GM12865 (cell line): ENCODE measurements at regions not wholly inside any gene's neighbourhood (a gene's known extent, or its start where the extent isn't known, plus 50 kb on each side); places are given as distances from the start of the nearest gene placed in this dataset.

Source experiments
- DNase-seq: peaks from one replicate; pipeline ENCODE4 v3.0.0; 2010; ENCODE audit warnings: low read depth
- H3K4me3 ChIP-seq: 2 replicates; pipeline ENCODE4 v1.5.1; 2011; ENCODE audit warnings: mild to moderate bottlenecking, low read depth, low read length, control low read depth
- CTCF ChIP-seq: IDR thresholded peaks from 2 replicates; pipeline ENCODE4 v1.5.1; 2011; ENCODE audit warnings: low read length, control low read depth, low read depth, inconsistent platforms; ENCODE audit not compliant: insufficient read depth; ENCODE audit errors: missing control alignments

- DNase-seq: no peak
- no peak for TF ChIP-seq CTCF
- H3K4me3 ChIP-seq: no peak overlapping the region
Measured at GRCh38 chr13:103540382-103540765, 474.2 kb upstream of the SLC10A2 start.

- TF ChIP-seq CTCF: no peak
- DNase-seq: no peak
- H3K4me3 ChIP-seq: no peak overlapping the region
Measured at GRCh38 chr13:103539721-103540381, 473.6 kb upstream of the SLC10A2 start.

- no peak for TF ChIP-seq CTCF
- DNase-seq: no peak
- H3K4me3 ChIP-seq: no peak overlapping the region
Measured at GRCh38 chr13:103539265-103539664, 473.0 kb upstream of the SLC10A2 start.

GRCh38 chr13:103537616-103538015 lies 471.4 kb upstream of the SLC10A2 start:
- TF ChIP-seq CTCF: no peak
- DNase-seq: no peak
- no peak overlapping the region for H3K4me3 ChIP-seq

- TF ChIP-seq CTCF: no peak
- no peak overlapping the region for H3K4me3 ChIP-seq
- DNase-seq: no peak
Measured at GRCh38 chr13:103531278-103531677, 465.1 kb upstream of the SLC10A2 start.

- no peak for DNase-seq
- TF ChIP-seq CTCF: no peak
- H3K4me3 ChIP-seq: no peak overlapping the region
Measured at GRCh38 chr13:103528437-103528836, 462.2 kb upstream of the SLC10A2 start.

GRCh38 chr13:103525530-103525929 lies 459.3 kb upstream of the SLC10A2 start:
- H3K4me3 ChIP-seq: no peak overlapping the region
- DNase-seq: no peak
- no peak for TF ChIP-seq CTCF
